ENCODE measurements at regions not wholly inside any gene's neighbourhood (a gene's known extent, or its start where the extent isn't known, plus 50 kb on each side); places are given as distances from the start of the nearest gene placed in this dataset.

DNA sequence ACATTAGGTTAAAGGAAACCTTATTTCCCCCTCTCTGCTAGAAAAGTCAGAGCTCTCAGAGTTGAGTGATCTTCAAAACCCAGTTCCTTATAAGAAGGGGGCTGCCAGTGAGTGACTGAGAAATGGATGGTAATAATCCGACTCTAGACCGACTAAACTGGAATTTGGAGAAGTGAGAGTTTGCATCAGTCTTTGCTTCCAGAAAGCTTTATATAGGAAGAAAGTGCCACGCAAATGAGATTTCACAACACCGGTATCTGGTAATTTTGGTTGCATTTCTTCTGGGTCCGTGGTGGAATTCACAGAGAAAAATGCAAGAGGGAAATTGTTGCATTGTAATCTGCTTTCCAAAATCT, 271.4 kb downstream of the MAF start:
- intact Hi-C loops (cut with micrococcal nuclease), result no loop called here
- DNase-seq (ENCODE audit: low read depth, low spot score) (no peak), ATAC-seq (no peak)
- Histone ChIP-seq H3K79me2 (ENCODE audit: insufficient read depth, low read length) (no peaks in the 10 kb centered on the region), H3K4me2 (ENCODE audit: low read length) (no peak overlapping the region), H3K4me1 (ENCODE audit: control insufficient read depth in 1 of 2, insufficient read depth in 2 of 2, low read length in 2 of 2) (no peaks in the 10 kb centered on the region), H3K9ac (ENCODE audit: low read length) (no peak overlapping the region), H3K27me3 (ENCODE audit: insufficient read depth, low read length) (no peaks in the 10 kb centered on the region), H3K4me3 (replicated peaks in 1 of 2; ENCODE audit: low read depth in 1 of 2, low read length in 2 of 2) (no peak overlapping the region), H3K27ac (ENCODE audit: low read depth, low read length) (no peak overlapping the region), H3K9me3 (ENCODE audit: control insufficient read depth in 1 of 2, insufficient read depth in 1 of 2, low read depth in 1 of 2, low read length in 2 of 2) (peaks cover 15 to 60% of the 10 kb centered on the region in 2 experiments; a peak in 2 of 4 replicates), H2AFZ (ENCODE audit: low read depth, low read length, poor library complexity, severe bottlenecking) (no peak overlapping the region), H3K36me3 (ENCODE audit: control insufficient read depth in 1 of 2, insufficient read depth in 2 of 2, low read length in 2 of 2) (no peaks in the 10 kb centered on the region), H3K9me2 (ENCODE audit: insufficient read depth) (no peaks in the 10 kb centered on the region), H4K20me1 (ENCODE audit: insufficient read depth) (no peaks in the 10 kb centered on the region)
- BruUV-seq (replicated peaks), result no TSS peak
- ChIA-PET POLR2A (no interaction called here), RAD21 (ENCODE audit: low non-redundant PET in 1 of 2, low total read pairs in 2 of 2, uncharacterized antibody in 2 of 2, unreplicated experiment in 2 of 2) (interaction anchor here in 1 of 2 experiments (0.7 kb wide), 1 partner anchor 305 kb away, joined by 5 read pairs; no protein-coding TSS in a partner anchor), CTCF (no interaction called here)
- no peak for TF ChIP-seq EGR1 (IDR thresholded peaks at IDR 0.05; ENCODE audit: low read depth)

- ChIA-PET RAD21 (ENCODE audit: low non-redundant PET in 1 of 2, low total read pairs in 2 of 2, uncharacterized antibody in 2 of 2, unreplicated experiment in 2 of 2) (interaction anchor here in 1 of 2 experiments (0.7 kb wide), 1 partner anchor 305 kb away, joined by 5 read pairs; no protein-coding TSS in a partner anchor), CTCF (no interaction called here), POLR2A (no interaction called here)
- peaks cover 15 to 54% of the 10 kb centered on the region in 2 experiments; a peak in 2 of 4 replicates for H3K9me3 ChIP-seq (ENCODE audit: control insufficient read depth in 1 of 2, insufficient read depth in 1 of 2, low read depth in 1 of 2, low read length in 2 of 2)
- TF ChIP-seq EZH2 (IDR thresholded peaks at IDR 0.05) (no peak), RAD21 (IDR thresholded peaks at IDR 0.05; ENCODE audit: low read depth) (no peak), CBX3 (IDR thresholded peaks at IDR 0.05; ENCODE audit: low read depth) (no peak), ZNF274 (IDR thresholded peaks at IDR 0.05; ENCODE audit: low read depth, low read length) (no peak), POLR2A (IDR thresholded peaks at IDR 0.05; ENCODE audit: borderline replicate concordance, extremely low read depth, insufficient read depth, insufficient read length) (no peak), SP1 (IDR thresholded peaks at IDR 0.05; ENCODE audit: low read depth) (no peak), CEBPB (IDR thresholded peaks at IDR 0.05; ENCODE audit: low read depth) (no peak), EGR1 (IDR thresholded peaks at IDR 0.05; ENCODE audit: low read depth) (no peak), YY1 (IDR thresholded peaks at IDR 0.05; ENCODE audit: extremely low read depth, insufficient replicate concordance, low read depth, low read length) (no peak), JUND (IDR thresholded peaks at IDR 0.05) (no peak), POLR2AphosphoS5 (IDR thresholded peaks at IDR 0.05; ENCODE audit: low read depth, low read length) (no peak), SIN3A (IDR thresholded peaks at IDR 0.05; ENCODE audit: low read depth) (no peak), ZFX (IDR thresholded peaks at IDR 0.05) (no peak), CTCF (IDR thresholded peaks at IDR 0.05 in 2 of 3, conservative IDR thresholded peaks at IDR 0.05 in 1 of 3; ENCODE audit: borderline replicate concordance in 1 of 3, insufficient read depth in 1 of 3, low read depth in 2 of 3, low read length in 2 of 3) (no peak), FOSL1 (IDR thresholded peaks at IDR 0.05; ENCODE audit: low read depth) (no peak)
- TF ChIP-seq, protein P1, sequence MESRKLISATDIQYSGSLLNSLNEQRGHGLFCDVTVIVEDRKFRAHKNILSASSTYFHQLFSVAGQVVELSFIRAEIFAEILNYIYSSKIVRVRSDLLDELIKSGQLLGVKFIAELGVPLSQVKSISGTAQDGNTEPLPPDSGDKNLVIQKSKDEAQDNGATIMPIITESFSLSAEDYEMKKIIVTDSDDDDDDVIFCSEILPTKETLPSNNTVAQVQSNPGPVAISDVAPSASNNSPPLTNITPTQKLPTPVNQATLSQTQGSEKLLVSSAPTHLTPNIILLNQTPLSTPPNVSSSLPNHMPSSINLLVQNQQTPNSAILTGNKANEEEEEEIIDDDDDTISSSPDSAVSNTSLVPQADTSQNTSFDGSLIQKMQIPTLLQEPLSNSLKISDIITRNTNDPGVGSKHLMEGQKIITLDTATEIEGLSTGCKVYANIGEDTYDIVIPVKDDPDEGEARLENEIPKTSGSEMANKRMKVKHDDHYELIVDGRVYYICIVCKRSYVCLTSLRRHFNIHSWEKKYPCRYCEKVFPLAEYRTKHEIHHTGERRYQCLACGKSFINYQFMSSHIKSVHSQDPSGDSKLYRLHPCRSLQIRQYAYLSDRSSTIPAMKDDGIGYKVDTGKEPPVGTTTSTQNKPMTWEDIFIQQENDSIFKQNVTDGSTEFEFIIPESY (IDR thresholded peaks at IDR 0.05; ENCODE audit: extremely low read depth, insufficient replicate concordance, low read length), result no peak
- TF ChIP-seq, protein P2, sequence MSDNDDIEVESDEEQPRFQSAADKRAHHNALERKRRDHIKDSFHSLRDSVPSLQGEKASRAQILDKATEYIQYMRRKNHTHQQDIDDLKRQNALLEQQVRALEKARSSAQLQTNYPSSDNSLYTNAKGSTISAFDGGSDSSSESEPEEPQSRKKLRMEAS (IDR thresholded peaks at IDR 0.05), result no peak
- DNase-seq (ENCODE audit: low read depth, low spot score) (no peak), ATAC-seq (no peak)
- no TSS peak for BruUV-seq (replicated peaks)
- intact Hi-C loops (cut with micrococcal nuclease), result no loop called here
- no peaks in the 10 kb centered on the region for H3K36me3 ChIP-seq (ENCODE audit: control insufficient read depth in 1 of 2, insufficient read depth in 2 of 2, low read length in 2 of 2)
- H3K79me2 ChIP-seq (ENCODE audit: insufficient read depth, low read length), result no peaks in the 10 kb centered on the region
- H3K4me1 ChIP-seq (ENCODE audit: control insufficient read depth in 1 of 2, insufficient read depth in 2 of 2, low read length in 2 of 2), result no peaks in the 10 kb centered on the region
- H3K27ac ChIP-seq (ENCODE audit: low read depth, low read length), result no peak overlapping the region
- no peaks in the 10 kb centered on the region for H3K9me2 ChIP-seq (ENCODE audit: insufficient read depth)
- no peak overlapping the region for H3K4me2 ChIP-seq (ENCODE audit: low read length)
- no peaks in the 10 kb centered on the region for H4K20me1 ChIP-seq (ENCODE audit: insufficient read depth)
- no peaks in the 10 kb centered on the region for H3K27me3 ChIP-seq (ENCODE audit: insufficient read depth, low read length)
- no peak overlapping the region for H3K4me3 ChIP-seq (replicated peaks in 1 of 2; ENCODE audit: low read depth in 1 of 2, low read length in 2 of 2)
- no peak overlapping the region for H3K9ac ChIP-seq (ENCODE audit: low read length)
- H2AFZ ChIP-seq (ENCODE audit: low read depth, low read length, poor library complexity, severe bottlenecking), result no peak overlapping the region
These were observed 272.0 kb downstream of the MAF start for GRCh38 chr16:79328402-79329165.
